ENCODE measurements at regions not wholly inside any gene's neighbourhood (a gene's known extent, or its start where the extent isn't known, plus 50 kb on each side); places are given as distances from the start of the nearest gene placed in this dataset.

- CTCF ChIA-PET, result no interaction called here
- peaks cover 0 to 19% (median 0%) of the 10 kb centered on the region in 3 donors for H3K9me3 ChIP-seq (ENCODE audit: control extremely low read depth in 1 of 3, control insufficient read depth in 2 of 3, insufficient read depth in 1 of 3, low read length in 2 of 3)
- H3K4me1 Mint-ChIP-seq, result no peaks in the 10 kb centered on the region
These were observed 495.8 kb downstream of the BRD1 start for GRCh38 chr22:49331878-49332277.

GRCh38 chr22:49331223-49331815, 496.4 kb downstream of the BRD1 start:
- intact Hi-C loops (cut with micrococcal nuclease), result no loop called here
- no peak overlapping the region for H3K9ac ChIP-seq (ENCODE audit: low read length)
- CTCF ChIA-PET, result no interaction called here
- no peak for DNase-seq
- no peaks in the 10 kb centered on the region for H3K27me3 ChIP-seq (replicated peaks in 1 of 4; ENCODE audit: control extremely low read depth in 1 of 4, control insufficient read depth in 3 of 4, insufficient read depth in 4 of 4, low read length in 3 of 4)
- no peaks in the 10 kb centered on the region for H3K4me1 Mint-ChIP-seq
- H3K4me2 ChIP-seq (replicated peaks; ENCODE audit: low read depth, low read length, poor library complexity, severe bottlenecking), result no peak overlapping the region
- H4K20me1 ChIP-seq (ENCODE audit: control insufficient read depth, insufficient read depth, low read length, poor library complexity, severe bottlenecking), result no peaks in the 10 kb centered on the region
- no peak overlapping the region for H3K4me3 Mint-ChIP-seq
- H3K79me2 ChIP-seq (ENCODE audit: control insufficient read depth, insufficient read depth, low read length), result no peaks in the 10 kb centered on the region
- H2AFZ ChIP-seq (ENCODE audit: insufficient read depth, low read depth, low read length, poor library complexity, severe bottlenecking), result no peak overlapping the region
- H3K9me3 Mint-ChIP-seq (ENCODE audit: insufficient read depth), result no peaks in the 10 kb centered on the region
- no peaks in the 10 kb centered on the region for H3K4me1 ChIP-seq (ENCODE audit: control insufficient read depth in 2 of 2, insufficient read depth in 2 of 2, low read length in 2 of 2)
- POLR2A ChIA-PET, result no interaction called here
- no peak overlapping the region for H3K4me3 ChIP-seq (ENCODE audit: control extremely low read depth in 1 of 5, extremely low read depth in 1 of 5, insufficient read depth in 1 of 5, low read depth in 2 of 5, low read length in 4 of 5)
- H3K9me3 ChIP-seq (ENCODE audit: control extremely low read depth in 1 of 3, control insufficient read depth in 2 of 3, insufficient read depth in 1 of 3, low read length in 2 of 3), result peaks cover 0 to 24% (median 0%) of the 10 kb centered on the region in 3 donors
- H3K27ac Mint-ChIP-seq, result no peak overlapping the region
- H3K36me3 ChIP-seq (replicated peaks in 1 of 2; ENCODE audit: control extremely low read depth in 1 of 2, control insufficient read depth in 1 of 2, extremely low read depth in 1 of 2, insufficient read depth in 2 of 2, low read length in 1 of 2), result no peaks in the 10 kb centered on the region
- no peak for TF ChIP-seq CTCF (IDR thresholded peaks at IDR 0.05)
- no peak for TF ChIP-seq EZH2 (IDR thresholded peaks at IDR 0.05; ENCODE audit: borderline replicate concordance, insufficient read depth, low read depth, low read length, poor library complexity, severe bottlenecking)
- no peak overlapping the region for H3K27ac ChIP-seq (ENCODE audit: low read length in 2 of 2)
- no peaks in the 10 kb centered on the region for H3K27me3 Mint-ChIP-seq
- 58% methylated on average over 5 of the region's 12 CpGs for WGBS (ENCODE audit: insufficient coverage)
- no peak for ATAC-seq (ENCODE audit: low read depth)

More at GRCh38 chr22:49331878-49332277, 495.8 kb downstream of the BRD1 start:
- Histone ChIP-seq H3K4me2 (replicated peaks; ENCODE audit: low read depth, low read length, poor library complexity, severe bottlenecking) (no peak overlapping the region), H2AFZ (ENCODE audit: insufficient read depth, low read depth, low read length, poor library complexity, severe bottlenecking) (no peak overlapping the region), H4K20me1 (ENCODE audit: control insufficient read depth, insufficient read depth, low read length, poor library complexity, severe bottlenecking) (no peaks in the 10 kb centered on the region), H3K79me2 (ENCODE audit: control insufficient read depth, insufficient read depth, low read length) (no peaks in the 10 kb centered on the region), H3K27me3 (replicated peaks in 1 of 4; ENCODE audit: control extremely low read depth in 1 of 4, control insufficient read depth in 3 of 4, insufficient read depth in 4 of 4, low read length in 3 of 4) (no peaks in the 10 kb centered on the region), H3K4me3 (ENCODE audit: control extremely low read depth in 1 of 5, extremely low read depth in 1 of 5, insufficient read depth in 1 of 5, low read depth in 2 of 5, low read length in 4 of 5) (no peak overlapping the region), H3K4me1 (ENCODE audit: control insufficient read depth in 2 of 2, insufficient read depth in 2 of 2, low read length in 2 of 2) (no peaks in the 10 kb centered on the region), H3K9ac (ENCODE audit: low read length) (no peak overlapping the region), H3K27ac (ENCODE audit: low read length in 2 of 2) (no peak overlapping the region), H3K36me3 (replicated peaks in 1 of 2; ENCODE audit: control extremely low read depth in 1 of 2, control insufficient read depth in 1 of 2, extremely low read depth in 1 of 2, insufficient read depth in 2 of 2, low read length in 1 of 2) (no peaks in the 10 kb centered on the region)
- no peaks in the 10 kb centered on the region for H3K9me3 Mint-ChIP-seq (ENCODE audit: insufficient read depth)
- POLR2A ChIA-PET, result no interaction called here
- H3K27ac Mint-ChIP-seq, result no peak overlapping the region
- ATAC-seq (ENCODE audit: low read depth) (no peak), DNase-seq (no peak)
- WGBS (ENCODE audit: insufficient coverage), result 88% methylated on average over 10 of the region's 10 CpGs
- TF ChIP-seq CTCF (IDR thresholded peaks at IDR 0.05) (no peak), EZH2 (IDR thresholded peaks at IDR 0.05; ENCODE audit: borderline replicate concordance, insufficient read depth, low read depth, low read length, poor library complexity, severe bottlenecking) (no peak)
- no peak overlapping the region for H3K4me3 Mint-ChIP-seq
- intact Hi-C loops (cut with micrococcal nuclease), result no loop called here
- no peaks in the 10 kb centered on the region for H3K27me3 Mint-ChIP-seq
